Activated naive CD8-positive, alpha-beta T cell treated with anti-CD3 and anti-CD28 coated beads, Interleukin-2, amount 10 ng/mL, durations not matched to agents 7 days and 5 days (primary cell): ENCODE measurements at regions not wholly inside any gene's neighbourhood (a gene's known extent, or its start where the extent isn't known, plus 50 kb on each side); places are given as distances from the start of the nearest gene placed in this dataset.
A peak's percentile ranks its signal among the peaks of the same experiment; 100 is the strongest.

Experiments
- ATAC-seq: fragments of 150-1000 bp; cut with Tn5 transposase; one replicate; pipeline ENCODE4 v1.10.0; 2021; ENCODE audit warnings: low read depth, moderate library complexity
- POLR2A ChIA-PET: fragments of 350-600 bp; sonication (Branson Sonifier 250); formaldehyde crosslinking; loops from one replicate; lab custom pipeline; 2021; ENCODE audit warnings: antibody characterized with exemption; lab: Charles Lee
- DNase-seq: peaks from one replicate; pipeline ENCODE4 v3.0.0; 2021
- H3K27ac Mint-ChIP-seq: one replicate; pipeline ENCODE4 v1.8.0; 2022; ENCODE audit warnings: mild to moderate bottlenecking, mixed read lengths
- H3K27me3 Mint-ChIP-seq: one replicate; pipeline ENCODE4 v1.8.0; 2022; ENCODE audit warnings: mild to moderate bottlenecking, moderate library complexity, mixed read lengths
- H3K36me3 Mint-ChIP-seq: one replicate; pipeline ENCODE4 v1.8.0; 2021; ENCODE audit warnings: mild to moderate bottlenecking, mixed read lengths
- H3K4me1 Mint-ChIP-seq: one replicate; pipeline ENCODE4 v1.8.0; 2021; ENCODE audit warnings: mixed read lengths
- H3K4me3 Mint-ChIP-seq: one replicate; pipeline ENCODE4 v1.8.0; 2022; ENCODE audit warnings: mild to moderate bottlenecking, moderate library complexity, mixed read lengths
- H3K9me3 Mint-ChIP-seq: one replicate; pipeline ENCODE4 v1.8.0; 2021; ENCODE audit warnings: mixed read lengths

DNA sequence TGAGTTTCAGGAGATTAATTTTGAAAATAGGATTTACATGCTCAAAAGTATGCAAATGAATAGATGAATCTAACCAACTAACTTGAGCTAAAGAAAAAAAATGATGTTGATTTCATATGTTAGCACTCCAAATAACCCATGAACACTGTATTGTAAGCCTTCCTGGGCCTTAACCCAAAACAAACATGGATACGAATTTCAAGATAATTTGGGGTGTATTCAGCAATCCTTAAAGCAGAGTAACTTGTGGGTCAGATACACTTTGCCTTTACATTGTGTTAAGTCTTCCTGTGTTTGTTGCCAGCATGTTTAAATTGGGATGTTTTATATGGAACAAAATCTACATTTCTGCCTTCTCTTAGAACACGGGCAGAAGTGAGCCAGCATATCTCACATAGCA, 124.2 kb upstream of the WDR11 start:
- POLR2A ChIA-PET = no interaction called here
- no peak for ATAC-seq
- H3K4me1 Mint-ChIP-seq = no peaks in the 10 kb centered on the region

DNA sequence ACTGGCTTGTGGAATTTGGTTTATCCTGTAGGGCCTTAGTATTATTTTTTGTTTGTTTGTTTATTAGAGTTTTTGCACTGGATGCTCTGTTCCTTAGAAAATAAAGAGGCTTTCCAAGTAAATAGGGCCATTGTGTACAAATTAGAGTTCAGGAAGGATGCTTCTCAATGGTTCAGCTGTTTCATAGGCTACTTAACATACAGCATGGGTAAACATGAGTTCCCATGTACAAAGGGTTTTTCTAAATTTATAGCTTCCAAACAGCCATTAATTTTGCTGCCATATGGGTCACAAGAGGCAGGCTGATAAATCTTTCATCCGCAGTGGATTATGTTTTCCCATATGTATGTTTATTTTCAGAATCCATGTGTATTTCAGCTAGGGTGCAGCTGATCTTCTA, 121.6 kb upstream of the WDR11 start:
- H3K4me3 Mint-ChIP-seq = no peak overlapping the region
- DNase-seq (no peak), ATAC-seq (no peak)
- H3K27me3 Mint-ChIP-seq = no peaks in the 10 kb centered on the region
- no peaks in the 10 kb centered on the region for H3K9me3 Mint-ChIP-seq
- H3K4me1 Mint-ChIP-seq = no peaks in the 10 kb centered on the region
- POLR2A ChIA-PET = no interaction called here
- H3K36me3 Mint-ChIP-seq = no peaks in the 10 kb centered on the region
- no peak overlapping the region for H3K27ac Mint-ChIP-seq

More for the DNA sequence above, 124.2 kb upstream of the WDR11 start:
- Mint-ChIP-seq H3K4me3 (no peak overlapping the region), H3K9me3 (no peaks in the 10 kb centered on the region), H3K27me3 (no peaks in the 10 kb centered on the region), H3K36me3 (no peaks in the 10 kb centered on the region), H3K27ac (no peak overlapping the region)
- no peak for DNase-seq

DNA sequence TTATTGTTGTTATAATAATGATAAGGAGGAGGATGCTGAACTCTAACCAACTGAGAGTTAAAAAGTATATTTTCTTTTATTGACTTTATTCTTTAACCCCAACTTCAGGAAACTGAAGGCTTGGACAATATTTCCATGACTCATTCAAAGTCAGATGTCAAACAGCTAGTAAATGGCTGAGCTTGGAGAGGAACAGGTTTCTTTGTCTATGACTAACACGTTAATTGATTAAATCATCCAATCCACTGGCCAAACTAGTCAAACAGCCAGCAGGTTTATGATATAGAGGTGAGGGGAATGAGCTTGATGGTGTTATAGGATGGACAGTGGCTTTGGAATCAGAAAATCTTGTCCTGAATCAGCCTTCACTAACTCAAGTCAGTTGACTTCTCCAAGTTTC, 119.1 kb upstream of the WDR11 start:
- Mint-ChIP-seq H3K27ac (no peak overlapping the region), H3K4me3 (no peak overlapping the region), H3K27me3 (peaks cover 5% of the 10 kb centered on the region), H3K36me3 (no peaks in the 10 kb centered on the region), H3K4me1 (no peaks in the 10 kb centered on the region), H3K9me3 (no peaks in the 10 kb centered on the region)
- DNase-seq (no peak), ATAC-seq (no peak)
- POLR2A ChIA-PET = no interaction called here

- POLR2A ChIA-PET = no interaction called here
- no peaks in the 10 kb centered on the region for H3K36me3 Mint-ChIP-seq
- no peaks in the 10 kb centered on the region for H3K9me3 Mint-ChIP-seq
- DNase-seq = no peak
- no peak overlapping the region for H3K4me3 Mint-ChIP-seq
- peak; percentile 29 for ATAC-seq
- peaks cover 5% of the 10 kb centered on the region for H3K27me3 Mint-ChIP-seq
- H3K4me1 Mint-ChIP-seq = no peaks in the 10 kb centered on the region
- H3K27ac Mint-ChIP-seq = no peak overlapping the region
Measured at GRCh38 chr10:120732643-120733313, 118.4 kb upstream of the WDR11 start.

DNA sequence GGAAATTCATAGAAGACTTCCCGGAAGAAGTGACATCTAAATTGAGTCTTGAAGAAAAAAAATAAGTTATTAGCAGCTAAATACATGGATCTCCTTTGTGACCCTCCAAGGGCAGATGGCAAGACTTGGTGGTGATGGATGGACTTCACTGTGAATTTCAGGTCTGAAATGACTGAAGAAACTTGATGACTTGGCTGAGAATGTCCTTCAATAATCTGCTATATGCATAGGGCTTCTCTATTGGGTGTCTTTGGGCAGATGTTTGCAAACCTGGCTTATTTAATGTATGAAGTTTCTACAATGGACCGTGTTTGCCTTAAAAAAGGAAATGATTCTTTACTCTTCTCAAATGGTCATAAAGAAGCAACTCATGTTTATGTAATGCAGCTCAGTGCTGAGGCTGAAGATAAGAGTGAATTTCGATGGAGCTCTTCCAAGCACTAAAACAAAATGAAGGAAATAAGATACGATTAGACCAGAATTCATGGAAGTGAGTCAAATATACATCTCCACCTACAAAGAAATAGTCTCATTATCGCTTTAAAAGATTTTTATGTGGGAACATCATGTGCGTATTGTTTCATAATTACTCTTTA, 116.6 kb upstream of the WDR11 start:
- peaks cover 5% of the 10 kb centered on the region for H3K27me3 Mint-ChIP-seq
- no peak overlapping the region for H3K4me3 Mint-ChIP-seq
- POLR2A ChIA-PET = no interaction called here
- no peak overlapping the region for H3K27ac Mint-ChIP-seq
- peak; percentile 37 for ATAC-seq
- H3K36me3 Mint-ChIP-seq = no peaks in the 10 kb centered on the region
- H3K4me1 Mint-ChIP-seq = no peaks in the 10 kb centered on the region
- DNase-seq = no peak
- H3K9me3 Mint-ChIP-seq = no peaks in the 10 kb centered on the region

- no peak for ATAC-seq
- POLR2A ChIA-PET = no interaction called here
- no peak overlapping the region for H3K4me3 Mint-ChIP-seq
- DNase-seq = no peak
- no peaks in the 10 kb centered on the region for H3K4me1 Mint-ChIP-seq
- no peaks in the 10 kb centered on the region for H3K9me3 Mint-ChIP-seq
- H3K36me3 Mint-ChIP-seq = no peaks in the 10 kb centered on the region
- no peak overlapping the region for H3K27ac Mint-ChIP-seq
- H3K27me3 Mint-ChIP-seq = peaks cover 5% of the 10 kb centered on the region
Measured at GRCh38 chr10:120735315-120735714, 115.8 kb upstream of the WDR11 start.

- POLR2A ChIA-PET = no interaction called here
- Mint-ChIP-seq H3K4me3 (no peak overlapping the region), H3K27ac (no peak overlapping the region), H3K4me1 (no peaks in the 10 kb centered on the region), H3K36me3 (no peaks in the 10 kb centered on the region), H3K27me3 (peaks cover 5% of the 10 kb centered on the region), H3K9me3 (no peaks in the 10 kb centered on the region)
- no peak for ATAC-seq
- no peak for DNase-seq
Measured at GRCh38 chr10:120735773-120736371, 115.3 kb upstream of the WDR11 start.

- H3K9me3 Mint-ChIP-seq = no peaks in the 10 kb centered on the region
- DNase-seq (no peak), ATAC-seq (no peak)
- peaks cover 5% of the 10 kb centered on the region for H3K27me3 Mint-ChIP-seq
- no peak overlapping the region for H3K4me3 Mint-ChIP-seq
- no peaks in the 10 kb centered on the region for H3K4me1 Mint-ChIP-seq
- POLR2A ChIA-PET = no interaction called here
- no peak overlapping the region for H3K27ac Mint-ChIP-seq
- no peaks in the 10 kb centered on the region for H3K36me3 Mint-ChIP-seq
Measured at GRCh38 chr10:120736377-120736776, 114.8 kb upstream of the WDR11 start.

DNA sequence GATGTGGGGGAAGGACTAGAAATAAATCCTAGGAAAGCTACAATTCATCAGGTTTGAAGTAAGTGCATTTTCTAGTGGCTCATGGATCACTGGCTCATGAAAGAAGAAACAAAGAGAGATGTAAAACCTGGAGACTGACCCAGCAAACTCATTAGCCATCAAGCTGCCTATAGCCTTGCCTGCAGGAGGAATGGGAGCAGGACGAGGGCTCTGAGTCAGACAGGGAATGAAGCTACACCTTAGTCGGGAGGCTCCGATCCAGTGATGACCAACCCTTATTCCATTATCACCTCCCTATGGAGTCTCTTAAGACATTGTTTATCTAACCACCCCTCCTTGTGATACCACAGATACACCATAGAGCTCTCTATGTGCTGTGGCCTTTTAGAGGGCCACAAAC, 112.5 kb upstream of the WDR11 start:
- no peak overlapping the region for H3K4me3 Mint-ChIP-seq
- no peak overlapping the region for H3K27ac Mint-ChIP-seq
- H3K9me3 Mint-ChIP-seq = no peaks in the 10 kb centered on the region
- no peak for DNase-seq
- H3K27me3 Mint-ChIP-seq = peaks cover 5% of the 10 kb centered on the region
- POLR2A ChIA-PET = no interaction called here
- no peaks in the 10 kb centered on the region for H3K36me3 Mint-ChIP-seq
- no peaks in the 10 kb centered on the region for H3K4me1 Mint-ChIP-seq
- ATAC-seq = no peak

DNA sequence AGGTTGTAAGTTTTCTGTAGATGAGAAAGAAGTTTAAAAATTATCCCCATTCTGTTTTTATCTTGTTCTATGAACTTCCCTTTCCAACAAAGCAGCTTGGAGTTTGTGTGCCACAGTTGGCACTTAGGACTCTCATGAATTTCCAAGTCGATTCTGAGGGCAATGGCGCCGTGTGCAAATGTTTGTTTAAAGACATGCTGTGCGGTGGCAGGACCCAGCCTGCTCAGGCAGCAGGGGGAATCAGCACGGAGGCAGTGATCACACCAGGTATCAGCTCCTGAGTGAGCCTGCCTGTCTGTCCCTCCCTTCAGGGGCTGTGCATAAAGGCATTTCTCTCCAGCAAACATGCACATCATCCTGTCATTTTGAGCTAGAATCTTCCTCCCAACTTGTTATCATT, 109.8 kb upstream of the WDR11 start:
- no peak for DNase-seq
- Mint-ChIP-seq H3K27ac (no peak overlapping the region), H3K27me3 (no peaks in the 10 kb centered on the region), H3K4me1 (no peaks in the 10 kb centered on the region), H3K36me3 (no peaks in the 10 kb centered on the region), H3K9me3 (no peaks in the 10 kb centered on the region), H3K4me3 (no peak overlapping the region)
- no peak for ATAC-seq
- POLR2A ChIA-PET = no interaction called here

- no peaks in the 10 kb centered on the region for H3K36me3 Mint-ChIP-seq
Measured at GRCh38 chr10:120742373-120742772, 108.8 kb upstream of the WDR11 start.

DNA sequence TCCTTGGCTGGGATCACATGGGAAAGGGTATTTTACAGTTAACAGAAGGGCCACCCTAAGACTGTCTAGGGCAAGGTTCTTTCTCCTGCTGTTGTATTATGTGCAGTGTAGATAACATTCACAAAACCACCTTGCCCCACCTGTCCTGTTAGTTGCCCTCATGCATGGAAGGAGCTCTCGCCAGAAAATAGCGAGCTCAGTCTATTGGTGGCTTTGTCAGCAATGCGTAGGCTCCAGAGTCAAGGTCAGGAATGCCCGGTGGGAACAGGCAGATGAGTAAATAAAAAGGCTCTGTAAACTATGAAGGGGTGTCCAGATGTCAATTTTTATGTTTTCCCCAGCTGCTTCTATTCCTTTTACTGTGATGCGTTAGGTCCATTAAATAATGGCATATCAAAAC, 107.1 kb upstream of the WDR11 start:
- DNase-seq (no peak), ATAC-seq (no peak)
- POLR2A ChIA-PET = no interaction called here
- Mint-ChIP-seq H3K4me3 (no peak overlapping the region), H3K4me1 (no peaks in the 10 kb centered on the region), H3K9me3 (no peaks in the 10 kb centered on the region), H3K36me3 (no peaks in the 10 kb centered on the region), H3K27me3 (no peaks in the 10 kb centered on the region), H3K27ac (no peak overlapping the region)

More at GRCh38 chr10:120742373-120742772, 108.8 kb upstream of the WDR11 start:
- POLR2A ChIA-PET = no interaction called here
- no peak for DNase-seq
- Mint-ChIP-seq H3K4me1 (no peaks in the 10 kb centered on the region), H3K9me3 (no peaks in the 10 kb centered on the region), H3K4me3 (no peak overlapping the region), H3K27me3 (no peaks in the 10 kb centered on the region), H3K27ac (no peak overlapping the region)
- ATAC-seq = no peak

DNA sequence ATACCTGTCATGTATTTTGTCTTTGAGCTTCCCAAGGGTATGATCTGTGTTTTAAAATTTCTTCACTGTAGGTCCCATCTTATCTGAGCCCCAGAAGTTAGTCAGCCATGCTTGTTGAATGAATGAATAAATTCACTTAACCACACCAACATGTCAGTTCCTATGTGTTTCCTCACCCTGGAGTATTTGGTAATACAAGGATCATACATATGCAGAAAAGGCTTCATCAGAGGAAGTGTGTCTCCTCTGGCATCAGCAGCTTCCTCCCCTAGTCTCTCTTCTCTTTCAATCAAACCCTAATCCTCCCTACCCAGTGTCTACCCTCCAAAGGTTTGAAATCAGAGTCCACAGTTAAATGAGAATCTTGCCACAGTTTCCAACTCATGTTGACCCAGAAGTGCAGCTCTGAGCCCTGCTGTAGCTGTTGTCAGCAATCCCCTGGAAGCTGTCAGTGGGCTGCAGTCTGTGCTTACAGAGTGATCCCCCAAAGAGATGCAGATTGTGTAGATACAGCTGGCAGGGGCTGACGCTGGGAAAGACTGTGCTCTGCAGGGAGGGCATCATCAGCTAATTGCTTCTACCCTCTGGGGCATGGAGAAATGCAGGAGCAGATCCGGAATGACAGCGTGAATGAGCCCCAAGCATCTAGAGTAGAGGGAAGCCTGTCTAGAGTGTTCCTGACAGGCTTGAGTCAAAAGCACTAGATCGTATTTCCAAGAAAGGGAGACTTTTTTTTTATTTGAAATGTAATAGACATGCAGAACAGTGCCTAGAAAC, 105.0 kb upstream of the WDR11 start:
- H3K36me3 Mint-ChIP-seq = no peaks in the 10 kb centered on the region
- DNase-seq (no peak), ATAC-seq (no peak)
- peaks cover 7% of the 10 kb centered on the region for H3K27me3 Mint-ChIP-seq
- no peaks in the 10 kb centered on the region for H3K9me3 Mint-ChIP-seq
- H3K4me3 Mint-ChIP-seq = no peak overlapping the region
- POLR2A ChIA-PET = no interaction called here
- H3K4me1 Mint-ChIP-seq = no peaks in the 10 kb centered on the region
- no peak overlapping the region for H3K27ac Mint-ChIP-seq

DNA sequence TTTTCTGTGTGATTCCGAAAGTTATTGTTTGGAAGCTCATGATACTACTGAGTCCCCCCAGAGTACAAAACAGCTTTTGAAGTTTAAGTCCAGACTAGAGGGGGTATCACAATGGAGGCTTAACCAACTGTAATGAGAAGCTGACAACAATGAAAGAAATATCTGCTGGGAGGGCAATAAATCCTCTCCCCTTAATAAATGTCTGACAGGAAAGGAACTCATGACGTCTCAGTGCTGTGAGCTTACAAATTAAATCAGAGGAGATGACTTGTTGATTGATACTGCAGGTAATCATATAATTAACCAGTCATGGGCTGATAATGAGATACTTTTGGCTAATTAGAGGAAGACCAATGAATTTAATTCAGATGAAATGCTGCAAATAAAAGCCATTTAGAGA, 102.6 kb upstream of the WDR11 start:
- Mint-ChIP-seq H3K4me1 (no peaks in the 10 kb centered on the region), H3K27ac (no peak overlapping the region), H3K9me3 (no peaks in the 10 kb centered on the region), H3K4me3 (no peak overlapping the region), H3K36me3 (no peaks in the 10 kb centered on the region), H3K27me3 (peaks cover 7% of the 10 kb centered on the region)
- DNase-seq = no peak
- no peak for ATAC-seq
- POLR2A ChIA-PET = no interaction called here
